GM12864 (cell line): ENCODE measurements at regions not wholly inside any gene's neighbourhood (a gene's known extent, or its start where the extent isn't known, plus 50 kb on each side); places are given as distances from the start of the nearest gene placed in this dataset.
"Not testable (repeated sequence)": the region's sequence is repeated elsewhere in the genome, so short reads cannot be mapped to it uniquely, and the experiment has no call there.

ENCODE experiments used
- DNase-seq: peaks from one replicate; pipeline ENCODE4 v3.0.0-alpha.2; 2011; ENCODE audit warnings: low read depth
- H3K4me3 ChIP-seq: 2 replicates; pipeline ENCODE4 v1.5.1; 2011; ENCODE audit warnings: mild to moderate bottlenecking, low read depth, low read length, control low read depth
- CTCF ChIP-seq: IDR thresholded peaks from 2 replicates; pipeline ENCODE4 v1.5.1; 2011; ENCODE audit warnings: low read depth, mild to moderate bottlenecking, moderate library complexity, low read length, control low read depth, inconsistent platforms; ENCODE audit errors: missing control alignments

GRCh38 chr17:71855010-71855409 is 265.8 kb upstream of the SOX9 start:
- no peak for DNase-seq
- H3K4me3 ChIP-seq: no peak overlapping the region
- no peak for TF ChIP-seq CTCF

DNA sequence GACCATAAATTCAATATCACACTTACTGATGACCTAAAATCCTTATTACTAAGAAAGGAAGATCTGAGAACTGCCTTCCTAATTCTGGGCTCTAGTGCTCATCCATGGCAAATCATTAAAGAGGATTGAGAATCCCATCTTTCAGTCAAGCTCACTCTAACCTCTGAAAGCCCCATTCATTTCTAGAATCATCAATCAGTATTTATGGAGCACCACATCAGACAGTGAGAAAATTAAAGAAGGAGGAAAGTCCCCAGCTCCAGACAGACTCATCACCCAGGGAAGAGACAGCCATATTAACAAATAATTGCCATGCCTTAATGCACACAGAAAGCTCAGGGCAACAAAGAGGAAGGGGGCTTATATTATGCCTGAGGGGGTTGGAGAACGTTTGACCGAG is 256.1 kb upstream of the SOX9 start:
- no peak for DNase-seq
- no peak for TF ChIP-seq CTCF
- H3K4me3 ChIP-seq: no peak overlapping the region

- no peak for TF ChIP-seq CTCF
- no peak for DNase-seq
Observed at GRCh38 chr17:71866095-71866494, 254.7 kb upstream of the SOX9 start.

GRCh38 chr17:71869293-71869692 is 251.5 kb upstream of the SOX9 start:
- H3K4me3 ChIP-seq: no peak overlapping the region
- no peak for TF ChIP-seq CTCF
- no peak for DNase-seq

More at GRCh38 chr17:71866095-71866494, 254.7 kb upstream of the SOX9 start:
- H3K4me3 ChIP-seq: no peak overlapping the region

DNA sequence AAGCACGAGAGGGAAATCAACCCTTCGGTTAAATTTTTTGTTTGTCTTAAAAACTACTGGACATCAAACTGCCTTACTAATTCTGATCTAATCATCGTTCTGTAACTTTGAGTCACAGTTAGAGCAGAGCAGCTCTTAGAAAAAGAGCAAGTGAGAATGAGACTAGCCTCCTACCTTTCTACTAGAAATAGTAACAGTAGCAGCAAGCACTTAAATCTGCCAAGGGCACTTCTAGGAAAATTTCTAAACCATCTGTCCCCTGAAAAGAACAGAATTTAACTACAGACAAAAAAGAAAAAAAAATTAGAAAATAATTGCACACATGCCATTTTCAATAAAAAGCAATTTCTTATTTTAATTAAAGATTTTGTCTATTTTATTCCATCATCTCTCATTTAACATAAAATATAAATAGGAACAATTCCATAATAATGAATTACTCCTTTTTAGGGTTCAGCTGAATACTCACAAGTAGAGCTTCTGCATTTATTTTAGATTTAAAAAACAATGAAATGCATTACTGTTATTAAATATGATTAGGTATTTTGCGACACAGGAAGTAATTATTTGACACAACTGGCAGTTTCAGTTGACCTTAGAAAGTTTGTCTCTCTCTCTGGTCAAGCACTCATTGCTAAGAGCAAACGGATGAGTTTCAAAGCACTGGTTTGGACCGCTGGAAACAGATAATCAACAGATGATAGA is 250.8 kb upstream of the SOX9 start:
- no peak for TF ChIP-seq CTCF

GRCh38 chr17:71870546-71870862 is 250.3 kb upstream of the SOX9 start:
- no peak for TF ChIP-seq CTCF
- no peak overlapping the region for H3K4me3 ChIP-seq
- no peak for DNase-seq

More for the DNA sequence above, 250.8 kb upstream of the SOX9 start:
- no peak for DNase-seq
- no peak overlapping the region for H3K4me3 ChIP-seq

- no peak for TF ChIP-seq CTCF
- no peak for DNase-seq
Observed at GRCh38 chr17:71872843-71873485, 247.9 kb upstream of the SOX9 start.

GRCh38 chr17:71874773-71875172 is 246.0 kb upstream of the SOX9 start:
- not testable (repeated sequence) for DNase-seq

More at GRCh38 chr17:71872843-71873485, 247.9 kb upstream of the SOX9 start:
- no peak overlapping the region for H3K4me3 ChIP-seq

More at GRCh38 chr17:71874773-71875172, 246.0 kb upstream of the SOX9 start:
- not testable (repeated sequence) for H3K4me3 ChIP-seq
